IgD-negative memory B cell (primary cell): ENCODE measurements at regions not wholly inside any gene's neighbourhood (a gene's known extent, or its start where the extent isn't known, plus 50 kb on each side); places are given as distances from the start of the nearest gene placed in this dataset.
"Not testable (repeated sequence)": the region's sequence is repeated elsewhere in the genome, so short reads cannot be mapped to it uniquely, and the experiment has no call there.

Experiments used
- H3K27ac Mint-ChIP-seq, 3 donors: one replicate each; pipeline ENCODE4 v1.8.0; 2020 to 2022; ENCODE audit warnings: mild to moderate bottlenecking in 3 of 3, mixed read lengths in 3 of 3, moderate library complexity in 1 of 3
- H3K27me3 Mint-ChIP-seq: one replicate; pipeline ENCODE4 v1.8.0; 2021; ENCODE audit warnings: mixed read lengths
- H3K36me3 Mint-ChIP-seq: one replicate; pipeline ENCODE4 v1.8.0; 2020; ENCODE audit warnings: mild to moderate bottlenecking, mixed read lengths
- H3K4me1 Mint-ChIP-seq, 3 donors: one replicate each; pipeline ENCODE4 v1.8.0; 2020 to 2022; ENCODE audit warnings: mixed read lengths in 3 of 3, mild to moderate bottlenecking in 1 of 3
- H3K4me3 Mint-ChIP-seq, 4 donors: one replicate each; pipeline ENCODE4 v1.8.0; 2020 to 2022; ENCODE audit warnings: mild to moderate bottlenecking in 4 of 4, mixed read lengths in 4 of 4, moderate library complexity in 3 of 4
- H3K9me3 Mint-ChIP-seq, 3 donors: one replicate each; pipeline ENCODE4 v1.8.0; 2020 to 2021; ENCODE audit warnings: mixed read lengths in 3 of 3, mild to moderate bottlenecking in 1 of 3

DNA sequence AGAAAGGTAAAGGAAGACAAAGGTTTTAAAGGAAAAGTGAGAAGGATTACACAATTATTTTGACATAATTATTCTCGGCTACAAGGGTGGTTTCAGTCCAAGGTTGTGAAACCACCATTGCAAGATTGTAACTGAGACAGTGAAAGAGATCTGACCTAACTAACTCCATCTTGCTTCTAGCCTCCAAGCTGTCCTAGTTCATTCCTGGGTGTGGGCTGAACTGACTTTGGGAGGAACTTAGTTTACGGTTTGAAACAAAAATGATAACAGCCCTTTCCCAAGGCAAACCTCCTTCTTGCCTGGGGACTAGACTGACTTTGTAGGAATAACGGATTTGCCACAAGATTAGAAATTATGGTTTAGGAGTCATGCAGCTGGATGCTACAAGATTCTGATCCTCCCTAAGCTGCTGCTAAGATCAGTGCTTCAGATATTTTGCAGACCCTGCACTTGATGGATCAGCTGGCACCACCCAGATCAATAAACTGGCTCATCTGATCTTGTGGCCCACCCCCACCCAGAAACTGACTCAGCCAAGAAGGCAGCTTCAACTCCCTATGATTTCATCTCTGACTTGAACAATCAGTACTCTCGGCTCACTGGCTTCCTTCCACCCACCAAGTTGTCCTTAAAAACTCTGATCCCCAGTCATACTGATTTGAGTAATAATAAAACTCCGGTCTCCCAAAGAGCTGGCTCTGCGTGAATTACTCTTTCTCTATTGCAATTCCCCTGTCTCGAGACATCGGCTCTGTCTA is 57.7 kb upstream of the AADACL2 start:
- no peaks in the 10 kb centered on the region for H3K4me1 Mint-ChIP-seq
- H3K27me3 Mint-ChIP-seq = peaks cover 2% of the 10 kb centered on the region
- H3K4me3 Mint-ChIP-seq = no peak overlapping the region
- peaks cover 3 to 6% (median 4%) of the 10 kb centered on the region in 3 donors for H3K9me3 Mint-ChIP-seq
- H3K36me3 Mint-ChIP-seq = no peaks in the 10 kb centered on the region
- no peak overlapping the region for H3K27ac Mint-ChIP-seq

DNA sequence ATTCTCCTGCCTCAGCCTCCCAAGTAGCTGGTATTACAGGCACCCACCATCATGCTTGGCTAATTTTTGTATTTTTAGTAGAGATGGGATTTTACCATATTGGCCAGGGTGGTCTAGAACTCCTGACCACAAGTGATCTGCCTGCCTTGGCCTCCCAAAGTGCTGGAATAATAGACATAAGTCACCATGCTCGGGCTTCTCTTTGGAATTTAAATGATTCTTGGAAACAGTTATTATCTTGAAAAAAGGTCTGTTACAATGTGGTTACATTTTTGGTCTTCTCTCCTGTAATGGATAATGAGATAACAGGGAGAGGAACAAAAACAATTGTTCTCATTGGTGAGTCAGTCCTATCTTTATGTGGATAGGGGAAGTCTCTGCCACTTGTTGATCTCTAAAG is 59.8 kb upstream of the AADACL2 start:
- no peaks in the 10 kb centered on the region for H3K36me3 Mint-ChIP-seq
- no peaks in the 10 kb centered on the region for H3K4me1 Mint-ChIP-seq

DNA sequence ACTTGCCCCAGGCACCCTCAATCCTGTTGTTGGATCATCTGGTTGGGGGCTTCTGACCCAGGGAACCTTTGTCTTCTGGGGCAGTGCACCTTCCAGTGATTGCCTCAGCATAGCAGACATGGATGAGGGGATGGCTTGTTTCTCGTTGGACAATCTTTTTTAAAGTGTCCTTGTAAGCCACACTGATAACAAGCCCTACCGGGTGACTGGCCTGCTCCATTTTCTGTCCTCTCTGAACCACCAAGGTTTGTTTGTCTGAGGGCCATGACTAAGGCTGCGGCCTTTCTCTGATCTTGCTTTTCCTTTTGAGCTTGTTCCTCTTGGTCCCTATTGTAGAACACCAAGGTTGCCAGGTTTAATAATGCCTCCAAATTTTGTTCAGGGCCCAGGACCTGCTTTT is 66.0 kb upstream of the AADACL2 start:
- H3K4me3 Mint-ChIP-seq, H3K36me3 Mint-ChIP-seq, H3K4me1 Mint-ChIP-seq, H3K27ac Mint-ChIP-seq, H3K9me3 Mint-ChIP-seq, H3K27me3 Mint-ChIP-seq: not testable (repeated sequence)

More for the DNA sequence above, 59.8 kb upstream of the AADACL2 start:
- H3K9me3 Mint-ChIP-seq = peaks cover 3 to 7% (median 6%) of the 10 kb centered on the region in 3 donors
- H3K27ac Mint-ChIP-seq = no peak overlapping the region
- H3K27me3 Mint-ChIP-seq = peaks cover 3% of the 10 kb centered on the region
- H3K4me3 Mint-ChIP-seq = no peak overlapping the region

DNA sequence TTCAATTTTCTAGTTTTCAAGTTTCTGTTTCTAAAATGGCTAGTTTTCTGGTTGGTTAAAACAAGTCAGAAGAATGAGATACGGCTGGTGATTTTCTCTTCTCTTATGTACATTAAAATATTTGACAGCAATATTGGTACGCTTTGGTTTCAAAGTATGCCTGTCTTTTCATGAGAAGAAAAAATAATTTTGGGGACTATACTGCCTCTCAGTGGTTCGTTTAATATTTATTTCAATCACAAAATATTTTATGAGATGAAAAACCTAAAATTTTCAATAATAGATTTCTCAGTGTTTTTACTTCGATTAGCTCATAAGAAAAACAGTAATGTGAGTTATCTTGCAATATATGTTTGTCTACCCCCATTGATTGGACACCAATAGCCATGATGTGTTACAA is 72.8 kb upstream of the AADACL2 start:
- H3K4me3 Mint-ChIP-seq = no peak overlapping the region
- no peaks in the 10 kb centered on the region for H3K9me3 Mint-ChIP-seq
- no peaks in the 10 kb centered on the region for H3K36me3 Mint-ChIP-seq
- H3K27me3 Mint-ChIP-seq = peaks cover 1% of the 10 kb centered on the region
- H3K4me1 Mint-ChIP-seq = no peaks in the 10 kb centered on the region
- H3K27ac Mint-ChIP-seq = no peak overlapping the region

DNA sequence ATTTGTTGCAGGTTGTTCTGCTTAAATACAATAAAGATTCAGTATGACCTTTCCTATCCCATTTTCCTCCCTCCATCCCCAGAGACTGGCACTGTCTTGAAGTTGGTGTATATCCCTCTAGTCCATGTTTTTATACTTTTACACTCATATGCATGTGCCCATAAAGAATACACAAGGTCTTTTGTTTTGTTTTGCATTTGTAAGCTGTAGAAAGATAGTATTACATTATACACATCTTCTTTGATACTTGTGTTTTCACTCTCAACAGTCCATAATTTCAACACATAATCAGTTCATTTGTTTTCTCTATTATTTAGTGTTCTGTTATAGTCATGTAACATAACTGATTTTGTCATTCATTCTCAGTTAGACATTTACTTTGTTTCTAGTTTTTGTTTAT is 88.7 kb upstream of the AADACL2 start:
- Mint-ChIP-seq H3K4me3 (no peak overlapping the region), H3K9me3 (no peaks in the 10 kb centered on the region), H3K27ac (no peak overlapping the region), H3K36me3 (peaks cover 1% of the 10 kb centered on the region), H3K27me3 (no peaks in the 10 kb centered on the region), H3K4me1 (no peaks in the 10 kb centered on the region)

DNA sequence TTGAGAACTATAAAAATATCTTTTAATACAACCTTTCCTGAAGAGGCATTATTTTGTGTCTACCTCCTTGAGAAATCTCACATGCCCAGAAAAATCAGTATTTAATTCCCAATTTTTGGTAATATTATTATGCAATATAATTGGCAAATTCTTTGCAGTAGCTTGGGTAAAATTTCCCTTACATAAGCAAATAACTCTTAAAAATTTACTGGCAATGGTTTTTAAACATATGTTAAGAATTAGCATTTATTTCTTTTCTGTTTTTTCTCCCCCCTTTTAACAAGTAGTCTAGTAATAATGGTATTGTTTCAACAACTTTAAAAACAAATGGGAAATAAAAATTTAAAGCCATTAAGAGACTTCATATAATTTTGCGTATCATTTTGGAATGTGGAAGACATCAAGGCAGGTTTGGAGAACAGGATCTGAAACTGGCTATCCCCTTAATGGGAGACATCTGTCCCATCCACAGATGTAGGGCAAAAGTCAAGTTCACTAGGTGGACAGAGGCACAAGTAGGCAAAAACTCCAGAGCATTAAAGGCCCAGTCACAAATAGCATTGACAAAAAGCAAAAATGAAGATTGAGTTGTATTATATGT is 89.6 kb upstream of the AADACL2 start:
- Mint-ChIP-seq H3K4me3 (no peak overlapping the region), H3K36me3 (peaks cover 1% of the 10 kb centered on the region), H3K4me1 (no peaks in the 10 kb centered on the region), H3K9me3 (no peaks in the 10 kb centered on the region), H3K27ac (no peak overlapping the region), H3K27me3 (no peaks in the 10 kb centered on the region)

DNA sequence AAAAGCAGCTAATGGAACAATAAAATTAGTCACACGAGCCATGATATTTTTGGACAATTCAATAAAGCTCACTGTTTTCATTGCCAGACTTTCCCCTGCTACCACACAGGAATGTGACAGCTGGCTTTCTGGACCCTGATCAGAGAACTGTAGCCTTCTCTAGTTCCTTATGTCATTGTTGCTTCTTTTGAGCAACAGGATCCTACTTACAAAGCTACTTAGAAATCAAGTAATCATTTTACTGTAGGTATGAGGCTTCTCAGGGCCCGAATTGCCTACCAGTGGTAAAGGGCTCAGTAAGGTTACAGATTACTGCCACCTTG is 94.3 kb upstream of the AADACL2 start:
- H3K4me3 Mint-ChIP-seq = no peak overlapping the region
- peaks cover 1% of the 10 kb centered on the region for H3K36me3 Mint-ChIP-seq
- no peaks in the 10 kb centered on the region for H3K4me1 Mint-ChIP-seq
- H3K27ac Mint-ChIP-seq = no peak overlapping the region
- no peaks in the 10 kb centered on the region for H3K9me3 Mint-ChIP-seq
- no peaks in the 10 kb centered on the region for H3K27me3 Mint-ChIP-seq

DNA sequence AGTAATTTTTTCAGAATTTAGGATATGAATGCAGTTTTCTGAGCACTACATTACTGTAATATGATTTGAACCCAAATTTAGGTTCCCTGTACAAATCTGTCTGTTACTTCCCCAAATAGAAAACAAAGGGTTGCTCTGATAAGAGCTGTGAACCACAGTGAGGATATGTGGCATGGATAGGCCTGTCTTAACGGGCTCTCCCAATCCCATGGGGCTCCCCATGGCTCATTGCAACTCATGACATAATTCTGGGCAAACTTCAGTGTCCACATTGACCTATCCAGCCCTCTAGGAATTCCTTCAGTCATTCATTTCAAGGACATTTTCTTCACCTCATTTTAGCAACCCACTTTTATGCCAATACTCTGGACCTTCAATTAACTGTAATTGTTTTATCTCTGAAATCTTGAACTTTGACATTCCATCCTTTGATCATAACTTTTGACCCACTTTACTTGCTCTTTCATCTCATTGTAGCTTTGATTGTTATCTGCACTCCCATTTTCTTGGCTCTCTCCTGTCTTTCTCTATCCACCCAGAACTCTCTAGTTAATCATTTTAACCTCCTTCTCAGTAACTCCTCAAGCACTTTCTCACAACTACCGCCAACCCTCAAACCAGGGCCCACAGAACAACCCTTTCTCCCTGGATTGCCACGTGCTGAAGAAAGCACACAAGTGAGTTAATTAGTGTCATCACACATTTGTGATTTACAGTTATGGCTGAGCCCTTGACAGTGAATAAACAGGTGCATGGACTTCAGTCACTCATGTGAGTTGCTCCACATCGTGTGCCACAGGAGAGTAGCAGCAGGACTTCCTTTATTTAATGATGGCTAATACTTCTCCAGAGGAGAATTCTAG is 94.9 kb upstream of the AADACL2 start:
- Mint-ChIP-seq H3K9me3 (no peaks in the 10 kb centered on the region), H3K36me3 (peaks cover 1% of the 10 kb centered on the region)

DNA sequence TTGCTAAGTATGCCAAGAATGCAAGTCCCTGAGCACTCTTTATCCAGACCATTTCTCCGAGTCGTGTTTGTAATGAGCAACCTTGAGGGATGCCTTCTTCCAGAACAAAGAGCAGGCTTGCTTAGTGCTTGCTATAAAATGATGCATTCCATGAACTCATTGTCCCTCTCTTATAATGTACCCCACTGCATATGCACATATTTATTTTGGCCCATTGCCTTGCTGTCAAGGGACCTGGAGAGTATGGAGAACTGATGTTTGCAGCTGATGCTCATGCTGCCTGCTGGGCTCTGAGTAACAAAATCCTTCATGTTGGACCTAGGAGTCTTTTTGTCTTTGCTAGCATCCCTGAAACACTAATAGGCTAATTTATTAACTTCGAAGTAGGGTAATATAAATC is 97.8 kb upstream of the AADACL2 start:
- Mint-ChIP-seq H3K27ac (no peak overlapping the region), H3K4me3 (no peak overlapping the region), H3K4me1 (no peaks in the 10 kb centered on the region), H3K9me3 (no peaks in the 10 kb centered on the region), H3K36me3 (no peaks in the 10 kb centered on the region), H3K27me3 (no peaks in the 10 kb centered on the region)

More for the DNA sequence above, 94.9 kb upstream of the AADACL2 start:
- no peak overlapping the region for H3K4me3 Mint-ChIP-seq
- H3K27ac Mint-ChIP-seq = no peak overlapping the region
- H3K4me1 Mint-ChIP-seq = no peaks in the 10 kb centered on the region
- no peaks in the 10 kb centered on the region for H3K27me3 Mint-ChIP-seq

DNA sequence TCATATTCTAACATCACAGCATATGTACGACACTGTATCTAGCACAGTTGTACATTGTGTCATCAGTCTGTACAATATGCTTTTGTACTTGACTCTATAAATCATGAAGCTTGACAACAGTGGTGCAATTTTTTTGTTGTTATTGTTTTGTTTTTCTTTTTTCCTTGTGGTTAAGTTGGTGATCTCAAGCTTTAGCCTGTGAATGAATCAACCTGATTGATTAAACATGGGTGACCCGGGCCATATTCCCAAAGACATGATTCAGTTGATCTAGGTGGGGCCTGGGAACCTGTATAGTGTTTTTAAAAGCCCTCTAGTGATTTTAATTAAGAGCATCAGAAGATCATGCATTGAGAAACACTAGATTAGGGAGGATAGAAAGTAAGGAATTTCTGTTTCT is 101.8 kb upstream of the AADACL2 start:
- no peaks in the 10 kb centered on the region for H3K9me3 Mint-ChIP-seq
- no peaks in the 10 kb centered on the region for H3K27me3 Mint-ChIP-seq
- no peaks in the 10 kb centered on the region for H3K36me3 Mint-ChIP-seq
- H3K4me1 Mint-ChIP-seq = no peaks in the 10 kb centered on the region
- no peak overlapping the region for H3K27ac Mint-ChIP-seq
- H3K4me3 Mint-ChIP-seq = no peak overlapping the region

DNA sequence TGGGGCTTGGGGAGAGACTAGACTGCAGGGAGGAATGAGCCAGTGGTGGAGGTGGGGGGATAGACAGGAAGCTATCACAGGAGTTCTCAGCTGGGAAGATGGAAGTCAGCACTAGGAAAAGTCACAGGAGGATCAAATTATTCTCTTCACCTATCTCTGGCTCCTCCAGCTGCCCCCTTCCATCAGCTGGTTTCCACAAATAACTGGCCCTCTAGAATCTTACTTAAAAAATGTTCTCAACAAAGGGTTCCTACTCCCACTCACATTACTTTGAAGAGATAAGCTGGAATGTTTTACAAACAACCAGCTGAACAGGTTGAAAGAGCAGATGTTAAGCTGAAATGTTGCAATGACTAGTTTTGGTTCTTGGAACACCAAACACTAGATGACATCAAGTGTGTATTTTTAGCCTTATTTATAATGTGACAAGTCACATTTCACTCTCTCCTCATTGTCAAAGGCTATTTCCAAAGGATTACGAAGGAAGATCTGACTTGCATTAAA is 102.7 kb upstream of the AADACL2 start:
- H3K36me3 Mint-ChIP-seq = no peaks in the 10 kb centered on the region
- H3K4me3 Mint-ChIP-seq = no peak overlapping the region

DNA sequence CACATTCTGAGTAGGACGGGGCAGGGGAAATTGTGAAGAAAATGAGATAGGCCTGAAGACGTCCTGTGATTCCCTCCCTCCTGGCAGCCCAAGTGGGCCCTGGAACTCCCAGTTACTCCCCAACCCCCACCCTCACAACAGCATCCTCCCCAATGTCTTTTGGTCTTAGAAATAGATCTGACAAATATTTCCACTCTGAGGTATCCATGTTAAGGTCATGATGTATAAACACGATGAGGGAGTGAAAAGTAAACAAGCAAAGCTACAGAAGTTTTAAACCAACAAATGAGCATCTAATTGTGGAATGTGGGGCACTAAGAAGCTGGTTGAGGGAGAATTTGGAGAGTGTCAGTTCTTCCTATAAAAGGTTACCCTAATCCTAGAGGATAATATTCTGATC is 103.7 kb upstream of the AADACL2 start:
- no peaks in the 10 kb centered on the region for H3K4me1 Mint-ChIP-seq
- no peaks in the 10 kb centered on the region for H3K9me3 Mint-ChIP-seq
- H3K4me3 Mint-ChIP-seq = no peak overlapping the region
- no peaks in the 10 kb centered on the region for H3K36me3 Mint-ChIP-seq
- H3K27ac Mint-ChIP-seq = no peak overlapping the region
- no peaks in the 10 kb centered on the region for H3K27me3 Mint-ChIP-seq

More for the DNA sequence above, 102.7 kb upstream of the AADACL2 start:
- H3K9me3 Mint-ChIP-seq = no peaks in the 10 kb centered on the region
- no peak overlapping the region for H3K27ac Mint-ChIP-seq
- H3K27me3 Mint-ChIP-seq = no peaks in the 10 kb centered on the region
- no peaks in the 10 kb centered on the region for H3K4me1 Mint-ChIP-seq

DNA sequence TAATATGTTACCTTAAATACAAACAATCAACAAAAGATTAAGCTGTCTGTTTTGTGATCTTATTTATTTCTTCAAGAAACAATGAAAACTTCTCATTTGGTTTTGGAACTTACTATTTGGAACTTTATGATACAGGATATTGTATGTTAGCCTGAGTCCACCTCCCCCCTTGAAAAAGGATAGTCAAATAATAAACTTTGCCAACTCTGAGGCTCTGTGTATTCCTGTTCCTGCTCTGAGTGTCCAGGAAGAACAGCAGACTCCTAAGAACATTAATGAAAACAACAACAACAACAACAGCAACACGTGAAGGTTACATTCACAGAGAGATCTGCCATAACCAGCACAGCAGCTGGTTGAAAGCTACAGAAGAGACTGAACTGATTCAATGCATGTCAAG is 108.1 kb upstream of the AADACL2 start:
- Mint-ChIP-seq H3K4me3 (no peak overlapping the region), H3K27me3 (no peaks in the 10 kb centered on the region), H3K9me3 (no peaks in the 10 kb centered on the region), H3K36me3 (no peaks in the 10 kb centered on the region), H3K27ac (no peak overlapping the region), H3K4me1 (no peaks in the 10 kb centered on the region)

DNA sequence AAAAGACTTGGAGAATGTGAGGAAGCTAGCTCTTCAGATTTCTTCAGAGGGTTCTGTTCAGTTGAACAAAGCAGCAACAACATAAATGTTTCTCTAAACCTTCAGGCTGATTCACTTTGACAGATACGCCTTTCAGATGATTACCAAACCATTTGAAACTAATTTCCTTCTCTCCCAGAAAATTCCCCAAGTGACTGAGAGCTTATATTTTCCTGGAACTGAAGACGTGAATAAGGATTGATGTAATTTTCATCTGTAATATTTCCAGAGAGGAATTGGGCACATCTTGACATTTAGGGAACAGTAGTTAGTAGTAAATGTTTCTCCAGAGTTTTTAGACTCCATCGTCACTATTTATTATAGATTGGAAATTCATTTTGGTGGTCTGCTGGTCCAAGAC is 108.6 kb upstream of the AADACL2 start:
- Mint-ChIP-seq H3K4me1 (no peaks in the 10 kb centered on the region), H3K27ac (no peak overlapping the region), H3K27me3 (no peaks in the 10 kb centered on the region), H3K9me3 (no peaks in the 10 kb centered on the region), H3K36me3 (no peaks in the 10 kb centered on the region), H3K4me3 (no peak overlapping the region)

DNA sequence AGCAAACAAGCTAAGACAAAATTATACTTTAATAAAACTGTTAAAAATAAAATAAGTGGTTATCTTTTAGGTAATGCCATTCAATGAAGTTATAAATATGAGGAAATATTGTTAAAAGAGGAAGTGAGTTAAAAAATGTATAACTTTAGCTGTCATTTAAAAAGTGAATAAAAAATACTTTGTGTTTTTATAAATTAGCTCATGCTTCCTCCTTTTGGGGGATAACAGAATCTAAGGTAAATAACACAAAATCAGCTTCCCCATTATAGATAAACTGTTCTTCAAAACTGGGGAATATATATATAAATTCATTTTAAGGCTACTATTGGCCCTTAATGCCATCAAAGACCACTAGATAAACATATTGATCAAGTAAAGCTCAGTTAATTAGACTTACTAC is 113.7 kb upstream of the AADACL2 start:
- H3K4me3 Mint-ChIP-seq = no peak overlapping the region
- no peaks in the 10 kb centered on the region for H3K4me1 Mint-ChIP-seq
- no peaks in the 10 kb centered on the region for H3K9me3 Mint-ChIP-seq
- H3K27me3 Mint-ChIP-seq = no peaks in the 10 kb centered on the region
- no peak overlapping the region for H3K27ac Mint-ChIP-seq
- H3K36me3 Mint-ChIP-seq = no peaks in the 10 kb centered on the region
